K562 (cell line): ENCODE measurements at regions not wholly inside any gene's neighbourhood (a gene's known extent, or its start where the extent isn't known, plus 50 kb on each side); places are given as distances from the start of the nearest gene placed in this dataset.

ENCODE experiments used
- BACH1 ChIP-seq: fragments of 200-800 bp; sonication (Bioruptor generic); IDR thresholded peaks from 2 replicates; pipeline ENCODE4 v1.6.1; 2016; ENCODE audit warnings: missing genetic modification characterization, missing compliant biosample characterization
- CBX5 ChIP-seq: IDR thresholded peaks from 2 replicates; pipeline ENCODE4 v1.6.1; 2014; ENCODE audit warnings: low read depth, borderline replicate concordance
- CEBPG ChIP-seq, 3 experiments: fragments of 200-800 bp in 1 of 3; sonication (Bioruptor generic) in 1 of 3; sonication (generic) in 1 of 3; formaldehyde crosslinking in 1 of 3; IDR thresholded peaks in 2 of 3; conservative IDR thresholded peaks in 1 of 3; 2 replicates each; pipeline versions ENCODE4 v1.6.1 to v1.8.0; 2016 to 2022; ENCODE audit warnings: missing compliant biosample characterization in 2 of 3, missing genetic modification characterization in 2 of 3, mild to moderate bottlenecking in 1 of 3, missing genetic modification reagents in 1 of 3
- HNRNPL ChIP-seq: fragments of 200-400 bp; formaldehyde crosslinking; IDR thresholded peaks from 2 replicates; pipeline ENCODE4 v1.6.1; 2017; ENCODE audit warnings: low read depth, mild to moderate bottlenecking, low read length
- MYNN ChIP-seq, 2 experiments: sonication (generic); formaldehyde crosslinking in 1 of 2; IDR thresholded peaks; 2 replicates each; pipeline versions ENCODE4 v1.5.0 to v1.6.1; 2016 to 2020; ENCODE audit warnings: antibody characterized with exemption in 1 of 2, missing genetic modification reagents in 1 of 2
- PHF20 ChIP-seq: fragments of 450-650 bp; IDR thresholded peaks from 2 replicates; pipeline ENCODE4 v1.6.1; 2018; ENCODE audit not compliant: partially characterized antibody
- POLR2A ChIP-seq: fragments of 450-650 bp; conservative IDR thresholded peaks from 2 replicates; pipeline ENCODE4 v1.6.1; 2016
- POLR2AphosphoS5 ChIP-seq: IDR thresholded peaks from 2 replicates; pipeline ENCODE4 v1.6.1; 2011; ENCODE audit warnings: mild to moderate bottlenecking, low read depth, low read length, moderate library complexity; ENCODE audit not compliant: control insufficient read depth, insufficient read depth
- RHOXF2B ChIP-seq: fragments of 250-450 bp; sonication (Bioruptor Pico); conservative IDR thresholded peaks from 2 replicates; pipeline ENCODE4 v1.5.1; 2021
- SMAD3 ChIP-seq: fragments of 450-650 bp; formaldehyde crosslinking; conservative IDR thresholded peaks from 2 replicates; pipeline ENCODE4 v1.4.0; 2020; ENCODE audit warnings: mild to moderate bottlenecking
- SUPT5H ChIP-seq: fragments of 450-650 bp; IDR thresholded peaks from 2 replicates; pipeline ENCODE4 v1.6.1; 2016
- TAF1 ChIP-seq: IDR thresholded peaks from 2 replicates; pipeline ENCODE4 v1.6.1; 2011; ENCODE audit warnings: mild to moderate bottlenecking, low read length, moderate library complexity; ENCODE audit not compliant: insufficient read depth, control insufficient read depth, severe bottlenecking; ENCODE audit errors: extremely low read depth
- TCF7L2 ChIP-seq: fragments of 150-350 bp; IDR thresholded peaks from 2 replicates; pipeline ENCODE4 v1.6.1; 2016; ENCODE audit warnings: low read depth, mild to moderate bottlenecking, low read length, moderate library complexity
- XRCC3 ChIP-seq: fragments of 450-650 bp; IDR thresholded peaks from 2 replicates; pipeline ENCODE4 v1.6.1; 2017; ENCODE audit warnings: mild to moderate bottlenecking, moderate library complexity
- ZNF212 ChIP-seq: fragments of 450-650 bp; formaldehyde crosslinking; IDR thresholded peaks from 2 replicates; pipeline ENCODE4 v1.4.0; 2020; ENCODE audit warnings: mild to moderate bottlenecking
- ZNF239 ChIP-seq: fragments of 250-450 bp; sonication (Bioruptor Pico); IDR thresholded peaks from 2 replicates; pipeline ENCODE4 v1.4.0; 2020; ENCODE audit warnings: mild to moderate bottlenecking
- ZNF436 ChIP-seq: fragments of 250-450, 450-650 bp; sonication (Bioruptor Pico); formaldehyde crosslinking; IDR thresholded peaks from 2 replicates; pipeline ENCODE4 v1.7.0; 2020; ENCODE audit warnings: mild to moderate bottlenecking
- ZNF644 ChIP-seq: fragments of 200-800 bp; sonication (Bioruptor generic); IDR thresholded peaks from 2 replicates; pipeline ENCODE4 v1.6.1; 2016; ENCODE audit warnings: low read depth, missing genetic modification characterization, missing compliant biosample characterization
- ZNF77 ChIP-seq: fragments of 250-450 bp; sonication (Bioruptor Pico); IDR thresholded peaks from 2 replicates; pipeline ENCODE4 v1.5.0; 2020
- TF ChIP-seq, protein P1 (sequence below): sonication (generic); formaldehyde crosslinking; IDR thresholded peaks from 2 replicates; pipeline ENCODE4 v1.8.0; 2022; ENCODE audit warnings: mild to moderate bottlenecking, missing genetic modification reagents
- TF ChIP-seq, protein P2 (sequence below): fragments of 450-650 bp; IDR thresholded peaks from 2 replicates; pipeline ENCODE4 v1.6.1; 2016; ENCODE audit warnings: borderline replicate concordance
- TF ChIP-seq, protein P3 (sequence below): fragments of 250-450 bp; sonication (Bioruptor Pico); IDR thresholded peaks from 2 replicates; pipeline ENCODE4 v1.8.0; 2022; ENCODE audit warnings: moderate library complexity, mild to moderate bottlenecking, inconsistent platforms
- TF ChIP-seq, protein P4 (sequence below), 2 experiments: fragments of 200-800 bp in 1 of 2; sonication (Bioruptor generic) in 1 of 2; sonication (generic) in 1 of 2; formaldehyde crosslinking in 1 of 2; IDR thresholded peaks in 1 of 2; conservative IDR thresholded peaks in 1 of 2; 2 replicates each; pipeline versions ENCODE4 v1.5.0 to v1.6.1; 2016 to 2020; ENCODE audit warnings: missing compliant biosample characterization in 1 of 2, missing genetic modification characterization in 1 of 2, missing genetic modification reagents in 1 of 2

DNA sequence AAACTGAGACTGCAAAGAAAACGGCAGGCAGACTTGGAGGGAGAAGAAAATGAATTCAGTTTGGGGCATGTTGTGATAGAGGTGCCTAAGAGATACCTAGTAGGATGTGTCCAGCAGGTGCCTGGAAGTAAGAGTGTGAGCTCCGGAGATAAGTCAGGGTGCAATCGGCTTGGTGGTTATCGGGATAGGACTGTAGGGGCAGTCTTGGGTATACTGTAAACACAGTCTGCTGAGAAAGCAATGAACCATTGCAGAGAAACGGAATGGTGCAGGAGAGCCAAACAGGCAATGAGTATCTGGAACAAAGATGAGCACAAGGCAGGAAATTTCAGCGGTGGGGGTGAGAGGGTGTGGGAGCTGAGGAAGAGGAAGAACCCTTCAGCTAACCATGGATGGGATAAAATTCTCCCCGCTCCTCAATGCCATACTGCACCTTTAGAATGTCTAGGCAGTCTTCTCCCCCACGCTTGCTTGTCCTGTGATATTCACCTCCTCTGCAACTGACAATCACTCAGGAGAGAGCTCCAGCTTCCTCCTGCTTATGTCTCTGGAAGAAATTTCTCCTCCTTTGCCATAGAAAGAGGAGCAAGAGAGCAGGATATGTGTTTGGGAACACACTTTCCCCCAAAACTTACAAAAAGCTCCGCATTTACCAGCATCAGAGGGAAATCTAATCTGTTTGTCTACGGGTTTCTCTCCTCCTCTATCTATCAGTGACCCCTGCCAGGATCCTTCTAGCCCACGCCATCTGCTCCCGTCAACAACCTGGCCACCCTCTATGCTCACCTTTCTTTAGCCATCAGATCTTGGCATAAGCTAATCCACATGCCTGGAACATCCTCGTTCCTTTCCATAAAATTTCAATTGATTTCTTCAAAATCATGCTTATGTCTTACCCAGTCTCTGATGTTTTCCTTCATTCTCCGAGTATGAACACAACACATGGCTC is 381.7 kb upstream of the JARID2 start (continued):
- TF ChIP-seq, protein P1, sequence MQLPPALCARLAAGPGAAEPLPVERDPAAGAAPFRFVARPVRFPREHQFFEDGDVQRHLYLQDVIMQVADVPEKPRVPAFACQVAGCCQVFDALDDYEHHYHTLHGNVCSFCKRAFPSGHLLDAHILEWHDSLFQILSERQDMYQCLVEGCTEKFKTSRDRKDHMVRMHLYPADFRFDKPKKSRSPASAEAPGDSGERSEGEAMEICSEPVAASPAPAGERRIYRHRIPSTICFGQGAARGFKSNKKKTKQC (CRISPR knock-in tag) = no peak
- TF ChIP-seq, protein P2, sequence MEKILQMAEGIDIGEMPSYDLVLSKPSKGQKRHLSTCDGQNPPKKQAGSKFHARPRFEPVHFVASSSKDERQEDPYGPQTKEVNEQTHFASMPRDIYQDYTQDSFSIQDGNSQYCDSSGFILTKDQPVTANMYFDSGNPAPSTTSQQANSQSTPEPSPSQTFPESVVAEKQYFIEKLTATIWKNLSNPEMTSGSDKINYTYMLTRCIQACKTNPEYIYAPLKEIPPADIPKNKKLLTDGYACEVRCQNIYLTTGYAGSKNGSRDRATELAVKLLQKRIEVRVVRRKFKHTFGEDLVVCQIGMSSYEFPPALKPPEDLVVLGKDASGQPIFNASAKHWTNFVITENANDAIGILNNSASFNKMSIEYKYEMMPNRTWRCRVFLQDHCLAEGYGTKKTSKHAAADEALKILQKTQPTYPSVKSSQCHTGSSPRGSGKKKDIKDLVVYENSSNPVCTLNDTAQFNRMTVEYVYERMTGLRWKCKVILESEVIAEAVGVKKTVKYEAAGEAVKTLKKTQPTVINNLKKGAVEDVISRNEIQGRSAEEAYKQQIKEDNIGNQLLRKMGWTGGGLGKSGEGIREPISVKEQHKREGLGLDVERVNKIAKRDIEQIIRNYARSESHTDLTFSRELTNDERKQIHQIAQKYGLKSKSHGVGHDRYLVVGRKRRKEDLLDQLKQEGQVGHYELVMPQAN = no peak
- no peak for TF ChIP-seq PHF20
- no peak for TF ChIP-seq TAF1
- no peak for TF ChIP-seq MYNN (IDR thresholded peaks at IDR 0.05)
- no peak for TF ChIP-seq MYNN (CRISPR knock-in tag; IDR thresholded peaks at IDR 0.05)
- peak; percentile 48; the same call in 1 of the 2 replicates for TF ChIP-seq POLR2AphosphoS5
- no peak for TF ChIP-seq CBX5
- TF ChIP-seq ZNF239 = no peak
- TF ChIP-seq HNRNPL = no peak
- TF ChIP-seq, protein P3, sequence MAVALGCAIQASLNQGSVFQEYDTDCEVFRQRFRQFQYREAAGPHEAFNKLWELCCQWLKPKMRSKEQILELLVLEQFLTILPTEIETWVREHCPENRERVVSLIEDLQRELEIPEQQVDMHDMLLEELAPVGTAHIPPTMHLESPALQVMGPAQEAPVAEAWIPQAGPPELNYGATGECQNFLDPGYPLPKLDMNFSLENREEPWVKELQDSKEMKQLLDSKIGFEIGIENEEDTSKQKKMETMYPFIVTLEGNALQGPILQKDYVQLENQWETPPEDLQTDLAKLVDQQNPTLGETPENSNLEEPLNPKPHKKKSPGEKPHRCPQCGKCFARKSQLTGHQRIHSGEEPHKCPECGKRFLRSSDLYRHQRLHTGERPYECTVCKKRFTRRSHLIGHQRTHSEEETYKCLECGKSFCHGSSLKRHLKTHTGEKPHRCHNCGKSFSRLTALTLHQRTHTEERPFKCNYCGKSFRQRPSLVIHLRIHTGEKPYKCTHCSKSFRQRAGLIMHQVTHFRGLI = no peak
- no peak for TF ChIP-seq RHOXF2B (CRISPR knock-in tag)
- TF ChIP-seq ZNF212 (CRISPR knock-in tag) = no peak
- no peak for TF ChIP-seq SUPT5H
- TF ChIP-seq SMAD3 (CRISPR knock-in tag) = 0 out of 2 replicates have a peak, but pooled peaks have one; percentile 30
- no peak for TF ChIP-seq TCF7L2
- TF ChIP-seq POLR2A = no peak
- TF ChIP-seq XRCC3 = no peak
- no peak for TF ChIP-seq ZNF436
- TF ChIP-seq, protein P4, sequence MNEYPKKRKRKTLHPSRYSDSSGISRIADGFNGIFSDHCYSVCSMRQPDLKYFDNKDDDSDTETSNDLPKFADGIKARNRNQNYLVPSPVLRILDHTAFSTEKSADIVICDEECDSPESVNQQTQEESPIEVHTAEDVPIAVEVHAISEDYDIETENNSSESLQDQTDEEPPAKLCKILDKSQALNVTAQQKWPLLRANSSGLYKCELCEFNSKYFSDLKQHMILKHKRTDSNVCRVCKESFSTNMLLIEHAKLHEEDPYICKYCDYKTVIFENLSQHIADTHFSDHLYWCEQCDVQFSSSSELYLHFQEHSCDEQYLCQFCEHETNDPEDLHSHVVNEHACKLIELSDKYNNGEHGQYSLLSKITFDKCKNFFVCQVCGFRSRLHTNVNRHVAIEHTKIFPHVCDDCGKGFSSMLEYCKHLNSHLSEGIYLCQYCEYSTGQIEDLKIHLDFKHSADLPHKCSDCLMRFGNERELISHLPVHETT (CRISPR knock-in tag; conservative IDR thresholded peaks at IDR 0.05 in 1 of 2, IDR thresholded peaks at IDR 0.05 in 1 of 2) = no peak
- no peak for TF ChIP-seq ZNF644 (tag)
- no peak for TF ChIP-seq BACH1 (tag)
- no peak for TF ChIP-seq ZNF77 (CRISPR knock-in tag)
- no peak for TF ChIP-seq CEBPG (CRISPR knock-in tag; IDR thresholded peaks at IDR 0.05)
- TF ChIP-seq CEBPG (tag; conservative IDR thresholded peaks at IDR 0.05 in 1 of 2, IDR thresholded peaks at IDR 0.05 in 1 of 2) = no peak
